ENCODE measurements at regions not wholly inside any gene's neighbourhood (a gene's known extent, or its start where the extent isn't known, plus 50 kb on each side); places are given as distances from the start of the nearest gene placed in this dataset.

DNA sequence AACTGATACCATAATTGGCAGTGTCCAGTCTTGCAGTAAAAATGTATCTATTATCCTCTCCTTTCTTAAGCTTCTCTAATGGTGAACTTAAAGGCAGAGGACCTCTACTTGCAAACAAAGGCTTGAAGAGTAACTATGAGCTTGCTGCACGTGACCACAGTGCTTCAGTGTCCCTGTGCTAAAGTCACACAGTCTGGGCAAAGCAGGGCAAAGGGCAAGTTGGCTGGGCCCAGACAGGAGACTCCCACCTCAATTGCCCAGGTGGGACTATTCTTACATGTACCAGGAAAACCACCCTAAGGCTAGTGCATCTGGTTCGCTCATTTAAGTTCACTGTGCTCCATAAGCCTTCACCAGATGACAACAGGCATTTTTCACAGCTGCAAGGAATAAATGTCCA lies 374.2 kb upstream of the PROX1 start:
- TF ChIP-seq EZH2 (IDR thresholded peaks at IDR 0.05; ENCODE audit: insufficient read depth, poor library complexity, severe bottlenecking) (no peak), EZH2phosphoT487 (IDR thresholded peaks at IDR 0.05; ENCODE audit: insufficient read depth, low read depth) (no peak)

Measured in GM23248 (cell line).